Prostate gland (tissue), 2 donors: ENCODE measurements at regions not wholly inside any gene's neighbourhood (a gene's known extent, or its start where the extent isn't known, plus 50 kb on each side); places are given as distances from the start of the nearest gene placed in this dataset.

Experiments used
- POLR2A ChIP-seq: fragments of 450-650 bp; IDR thresholded peaks from one replicate; pipeline ENCODE4 v1.6.1; 2016; ENCODE audit warnings: antibody characterized with exemption, mild to moderate bottlenecking
- POLR2AphosphoS5 ChIP-seq: sonication (generic); formaldehyde crosslinking; IDR thresholded peaks from one replicate; pipeline ENCODE4 v1.6.1; 2017; ENCODE audit warnings: antibody characterized with exemption
- TF ChIP-seq, protein P1 (sequence below), 4 experiments: fragments of 200-600 bp in 2 of 4; fragments of 450-650 bp in 2 of 4; sonication (generic) in 2 of 4; IDR thresholded peaks; 1 replicate in 3 of 4; 2 replicates in 1 of 4; pipeline ENCODE4 v1.5.1; 2016 to 2019; ENCODE audit warnings: antibody characterized with exemption in 4 of 4, mild to moderate bottlenecking in 2 of 4, moderate library complexity in 2 of 4

DNA sequence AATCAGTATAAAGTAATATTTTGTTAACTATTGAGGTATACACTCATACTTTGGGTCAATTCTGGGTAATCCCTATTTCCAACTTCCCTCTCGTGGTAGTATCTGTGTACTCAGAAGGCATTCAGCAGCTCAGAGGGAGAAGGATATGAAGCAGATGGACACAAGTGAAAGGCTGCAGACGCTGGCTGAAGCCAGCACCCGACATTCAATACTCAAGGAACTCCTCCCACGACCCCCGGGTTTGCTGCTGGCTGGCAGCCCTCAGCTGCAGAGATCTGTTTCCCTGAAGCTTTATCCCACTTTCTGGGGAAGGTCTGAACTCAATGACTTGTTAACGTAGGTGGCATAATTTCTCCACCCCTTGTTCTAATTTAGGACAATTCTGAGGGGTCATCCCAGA lies 847.3 kb upstream of the SOX11 start:
- TF ChIP-seq, protein P1, sequence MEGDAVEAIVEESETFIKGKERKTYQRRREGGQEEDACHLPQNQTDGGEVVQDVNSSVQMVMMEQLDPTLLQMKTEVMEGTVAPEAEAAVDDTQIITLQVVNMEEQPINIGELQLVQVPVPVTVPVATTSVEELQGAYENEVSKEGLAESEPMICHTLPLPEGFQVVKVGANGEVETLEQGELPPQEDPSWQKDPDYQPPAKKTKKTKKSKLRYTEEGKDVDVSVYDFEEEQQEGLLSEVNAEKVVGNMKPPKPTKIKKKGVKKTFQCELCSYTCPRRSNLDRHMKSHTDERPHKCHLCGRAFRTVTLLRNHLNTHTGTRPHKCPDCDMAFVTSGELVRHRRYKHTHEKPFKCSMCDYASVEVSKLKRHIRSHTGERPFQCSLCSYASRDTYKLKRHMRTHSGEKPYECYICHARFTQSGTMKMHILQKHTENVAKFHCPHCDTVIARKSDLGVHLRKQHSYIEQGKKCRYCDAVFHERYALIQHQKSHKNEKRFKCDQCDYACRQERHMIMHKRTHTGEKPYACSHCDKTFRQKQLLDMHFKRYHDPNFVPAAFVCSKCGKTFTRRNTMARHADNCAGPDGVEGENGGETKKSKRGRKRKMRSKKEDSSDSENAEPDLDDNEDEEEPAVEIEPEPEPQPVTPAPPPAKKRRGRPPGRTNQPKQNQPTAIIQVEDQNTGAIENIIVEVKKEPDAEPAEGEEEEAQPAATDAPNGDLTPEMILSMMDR (IDR thresholded peaks at IDR 0.05), result no peak
- TF ChIP-seq POLR2A, result no peak
- no peak for TF ChIP-seq POLR2AphosphoS5
